ENCODE measurements at regions not wholly inside any gene's neighbourhood (a gene's known extent, or its start where the extent isn't known, plus 50 kb on each side); places are given as distances from the start of the nearest gene placed in this dataset.

DNA sequence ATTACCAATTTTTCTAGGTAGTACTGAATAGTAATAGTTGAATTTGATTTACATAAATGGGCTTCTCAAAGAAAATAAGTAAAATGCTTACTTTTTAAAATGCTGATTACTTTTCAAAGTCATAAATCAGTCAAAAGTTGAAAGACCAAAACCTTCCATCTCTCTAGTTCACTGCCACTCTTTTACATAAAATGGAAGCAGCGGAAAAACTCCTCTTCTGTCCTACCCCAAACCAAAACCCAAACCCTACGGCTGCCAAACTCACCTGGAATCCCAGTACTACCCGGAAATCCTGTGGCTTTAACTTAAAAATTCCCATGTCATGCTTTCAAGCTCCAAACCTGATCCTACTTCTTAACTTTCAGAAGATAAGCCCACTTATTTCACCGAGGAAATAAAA lies 81.2 kb upstream of the MAPRE2 start:
- H3K4me1 Mint-ChIP-seq (ENCODE audit: unreplicated experiment): peaks cover 5% of the 10 kb centered on the region

DNA sequence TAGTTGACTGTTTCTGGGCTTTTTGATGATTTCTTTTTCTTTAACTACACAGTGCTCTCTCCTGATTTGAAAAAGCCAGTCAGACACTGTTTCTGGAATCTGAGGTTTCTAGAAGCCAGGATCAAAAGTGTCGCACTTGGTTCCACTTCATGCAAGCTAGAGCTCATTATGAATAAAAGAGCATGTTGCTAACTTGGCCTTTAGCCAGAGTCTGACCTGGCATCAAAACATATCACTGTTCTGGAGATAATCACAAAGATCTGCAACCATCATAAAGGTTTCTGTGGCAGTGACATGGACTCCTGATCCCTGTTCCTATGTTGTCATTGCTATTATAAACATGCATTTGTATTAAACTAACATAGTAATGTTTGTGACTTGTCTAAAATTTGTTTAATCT lies 76.1 kb upstream of the MAPRE2 start:
- TF ChIP-seq, protein P1, sequence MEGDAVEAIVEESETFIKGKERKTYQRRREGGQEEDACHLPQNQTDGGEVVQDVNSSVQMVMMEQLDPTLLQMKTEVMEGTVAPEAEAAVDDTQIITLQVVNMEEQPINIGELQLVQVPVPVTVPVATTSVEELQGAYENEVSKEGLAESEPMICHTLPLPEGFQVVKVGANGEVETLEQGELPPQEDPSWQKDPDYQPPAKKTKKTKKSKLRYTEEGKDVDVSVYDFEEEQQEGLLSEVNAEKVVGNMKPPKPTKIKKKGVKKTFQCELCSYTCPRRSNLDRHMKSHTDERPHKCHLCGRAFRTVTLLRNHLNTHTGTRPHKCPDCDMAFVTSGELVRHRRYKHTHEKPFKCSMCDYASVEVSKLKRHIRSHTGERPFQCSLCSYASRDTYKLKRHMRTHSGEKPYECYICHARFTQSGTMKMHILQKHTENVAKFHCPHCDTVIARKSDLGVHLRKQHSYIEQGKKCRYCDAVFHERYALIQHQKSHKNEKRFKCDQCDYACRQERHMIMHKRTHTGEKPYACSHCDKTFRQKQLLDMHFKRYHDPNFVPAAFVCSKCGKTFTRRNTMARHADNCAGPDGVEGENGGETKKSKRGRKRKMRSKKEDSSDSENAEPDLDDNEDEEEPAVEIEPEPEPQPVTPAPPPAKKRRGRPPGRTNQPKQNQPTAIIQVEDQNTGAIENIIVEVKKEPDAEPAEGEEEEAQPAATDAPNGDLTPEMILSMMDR (conservative IDR thresholded peaks at IDR 0.05): no peak
- H3K36me3 Mint-ChIP-seq: no peaks in the 10 kb centered on the region
- H3K9me3 Mint-ChIP-seq: no peaks in the 10 kb centered on the region
- H3K4me1 Mint-ChIP-seq (ENCODE audit: unreplicated experiment): peaks cover 5% of the 10 kb centered on the region
- no peak for DNase-seq (ENCODE audit: extremely low spot score, unreplicated experiment)
- peaks cover 2% of the 10 kb centered on the region for H3K27me3 Mint-ChIP-seq
- H3K4me3 Mint-ChIP-seq: no peak overlapping the region
- no peak overlapping the region for H3K27ac Mint-ChIP-seq

More for the DNA sequence above, 81.2 kb upstream of the MAPRE2 start:
- no peak for DNase-seq (ENCODE audit: extremely low spot score, unreplicated experiment)
- no peaks in the 10 kb centered on the region for H3K36me3 Mint-ChIP-seq
- no peaks in the 10 kb centered on the region for H3K27me3 Mint-ChIP-seq
- TF ChIP-seq, protein P1 (conservative IDR thresholded peaks at IDR 0.05): no peak
- H3K9me3 Mint-ChIP-seq: peaks cover 4% of the 10 kb centered on the region
- H3K4me3 Mint-ChIP-seq: no peak overlapping the region
- no peak overlapping the region for H3K27ac Mint-ChIP-seq

DNA sequence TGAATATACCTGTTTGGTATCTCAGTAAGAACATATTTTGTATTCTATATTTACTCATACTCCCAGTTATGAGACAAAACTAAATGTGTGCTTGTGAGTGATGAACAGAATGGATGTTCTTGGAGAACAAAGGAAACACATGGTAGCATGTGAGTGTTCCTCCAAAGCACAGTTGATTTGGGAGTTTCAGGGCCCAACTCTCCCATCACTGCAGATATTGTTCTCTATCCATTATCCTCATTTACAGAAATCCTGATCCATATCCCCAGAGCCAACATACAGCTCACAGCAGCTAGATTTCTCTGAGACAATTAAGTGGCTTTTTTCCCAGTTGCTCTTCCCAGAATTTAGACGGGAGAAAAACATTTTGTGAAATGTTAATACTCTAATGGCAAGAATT lies 75.6 kb upstream of the MAPRE2 start:
- Mint-ChIP-seq H3K4me1 (ENCODE audit: unreplicated experiment) (peaks cover 5% of the 10 kb centered on the region), H3K4me3 (no peak overlapping the region), H3K27me3 (peaks cover 7% of the 10 kb centered on the region), H3K27ac (no peak overlapping the region), H3K9me3 (no peaks in the 10 kb centered on the region), H3K36me3 (no peaks in the 10 kb centered on the region)
- no peak for DNase-seq (ENCODE audit: extremely low spot score, unreplicated experiment)
- TF ChIP-seq, protein P1 (conservative IDR thresholded peaks at IDR 0.05): no peak

DNA sequence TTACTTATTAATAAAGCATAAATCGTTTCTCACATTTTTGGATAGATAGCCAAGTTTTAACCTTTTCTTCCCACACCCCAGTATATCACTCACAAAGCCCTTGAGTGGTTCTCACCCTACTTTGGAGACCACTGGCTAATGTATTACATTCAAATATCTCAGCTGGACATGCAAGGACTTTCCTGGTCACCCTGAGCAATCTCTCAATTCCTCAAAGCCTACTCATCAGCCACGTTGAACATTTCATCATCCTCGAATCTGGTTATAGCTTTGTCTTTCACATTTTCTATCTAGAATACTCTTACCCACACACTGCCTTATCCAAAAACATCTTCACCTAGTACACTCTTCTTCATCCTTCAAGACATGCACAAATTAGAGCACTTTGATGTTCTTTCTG lies 71.1 kb upstream of the MAPRE2 start:
- no peaks in the 10 kb centered on the region for H3K9me3 Mint-ChIP-seq
- H3K4me1 Mint-ChIP-seq (ENCODE audit: unreplicated experiment): peaks cover 2% of the 10 kb centered on the region
- no peak overlapping the region for H3K27ac Mint-ChIP-seq
- TF ChIP-seq, protein P1 (conservative IDR thresholded peaks at IDR 0.05): no peak
- no peak overlapping the region for H3K4me3 Mint-ChIP-seq
- no peaks in the 10 kb centered on the region for H3K36me3 Mint-ChIP-seq
- peaks cover 41% of the 10 kb centered on the region for H3K27me3 Mint-ChIP-seq
- DNase-seq (ENCODE audit: extremely low spot score, unreplicated experiment): no peak

DNA sequence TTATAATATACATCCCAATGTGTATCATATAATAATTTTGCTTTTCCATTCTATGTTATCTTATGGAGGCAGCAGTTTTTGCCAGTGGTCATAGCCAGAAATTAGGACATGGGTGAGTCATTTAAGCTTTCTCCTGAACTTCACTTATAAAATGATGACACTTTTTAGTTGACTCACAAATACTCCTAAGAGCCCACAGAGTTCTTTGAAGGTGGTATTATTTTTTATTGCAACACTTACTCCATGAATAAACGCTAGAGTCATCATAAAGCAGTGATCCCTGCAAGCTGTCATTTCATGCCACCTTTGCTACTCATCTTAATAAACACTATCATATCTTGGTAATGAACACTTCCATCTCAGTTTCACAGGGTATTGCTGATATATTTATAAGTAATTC lies 69.9 kb upstream of the MAPRE2 start:
- no peaks in the 10 kb centered on the region for H3K9me3 Mint-ChIP-seq
- H3K4me3 Mint-ChIP-seq: no peak overlapping the region
- TF ChIP-seq, protein P1 (conservative IDR thresholded peaks at IDR 0.05): no peak
- H3K4me1 Mint-ChIP-seq (ENCODE audit: unreplicated experiment): no peaks in the 10 kb centered on the region
- DNase-seq (ENCODE audit: extremely low spot score, unreplicated experiment): no peak
- H3K27ac Mint-ChIP-seq: no peak overlapping the region
- H3K27me3 Mint-ChIP-seq: peaks cover 53% of the 10 kb centered on the region
- no peaks in the 10 kb centered on the region for H3K36me3 Mint-ChIP-seq

Measured in type B pancreatic cell (in vitro differentiated cells).